T-helper 2 cell treated with Interferon-gamma antibody and Interleukin-4, amounts not matched to agents 100 ng/mL and 5 ng/mL, for 36 hours (primary cell): ENCODE measurements at regions not wholly inside any gene's neighbourhood (a gene's known extent, or its start where the extent isn't known, plus 50 kb on each side); places are given as distances from the start of the nearest gene placed in this dataset.

Experiments
- intact Hi-C: fragments of 100-400 bp; cut with micrococcal nuclease; formaldehyde crosslinking; loops from one replicate; pipeline ENCODE4 v1.15.1; 2023

DNA sequence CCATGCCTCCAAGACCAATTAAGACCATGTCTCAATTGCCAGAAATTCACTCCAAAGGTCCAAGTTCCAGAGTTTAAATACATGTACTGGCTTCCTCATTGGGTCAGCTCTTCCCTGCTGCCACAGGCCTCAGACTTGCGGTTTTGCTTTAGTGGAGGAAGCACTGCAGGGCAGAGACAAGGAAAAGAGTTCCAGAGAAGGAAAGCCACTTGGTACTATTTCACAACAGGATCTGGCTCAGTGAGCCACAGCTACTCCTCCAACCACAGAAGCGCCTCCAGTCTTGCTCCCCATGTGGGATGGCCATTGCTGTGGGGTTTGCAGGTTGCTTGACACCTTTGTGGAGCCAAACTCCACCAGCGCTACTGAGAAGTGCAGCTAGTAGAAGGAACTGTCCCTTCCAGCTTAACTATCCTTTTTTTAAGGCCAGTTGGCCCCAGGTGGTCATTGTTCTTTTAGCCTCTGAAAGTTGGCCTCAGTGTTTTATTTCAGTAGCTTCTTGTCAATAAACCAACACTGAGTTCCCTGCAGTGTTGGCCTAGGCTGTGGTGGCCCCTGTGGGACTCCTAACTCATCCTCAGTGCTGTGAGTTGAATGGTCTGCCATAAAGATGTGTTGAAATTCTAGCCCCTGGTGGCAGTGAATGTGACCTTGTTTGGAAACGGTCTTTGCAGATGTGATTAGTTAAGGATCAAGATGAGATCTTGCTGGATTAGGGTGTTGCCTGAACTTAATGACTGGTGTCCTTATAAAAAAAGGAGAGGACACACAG, 93.7 kb upstream of the DAP start:
- intact Hi-C loops = no loop called here

DNA sequence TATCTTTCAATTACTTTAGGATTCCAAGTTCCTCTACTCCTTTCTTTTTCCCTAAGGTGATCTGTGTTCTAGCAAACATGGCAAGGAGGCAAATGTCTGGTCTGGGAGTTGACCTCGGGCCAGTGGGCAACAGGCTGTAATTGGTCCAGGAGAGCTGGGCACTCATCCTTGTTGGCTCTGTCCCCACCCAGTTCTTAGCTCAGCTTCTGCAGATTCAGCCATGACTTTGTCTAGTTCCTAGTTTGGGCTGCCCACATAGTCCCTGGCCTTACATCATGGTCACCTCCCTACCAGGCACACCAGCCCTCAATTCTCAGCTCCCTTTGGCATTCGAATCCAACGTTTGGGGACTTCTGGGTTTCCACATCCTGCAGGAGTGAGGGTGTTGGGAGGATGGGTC, 92.1 kb upstream of the DAP start:
- intact Hi-C loops = no loop called here

- intact Hi-C loops = no loop called here
Measured at GRCh38 chr5:10849278-10849677, 88.2 kb upstream of the DAP start.

DNA sequence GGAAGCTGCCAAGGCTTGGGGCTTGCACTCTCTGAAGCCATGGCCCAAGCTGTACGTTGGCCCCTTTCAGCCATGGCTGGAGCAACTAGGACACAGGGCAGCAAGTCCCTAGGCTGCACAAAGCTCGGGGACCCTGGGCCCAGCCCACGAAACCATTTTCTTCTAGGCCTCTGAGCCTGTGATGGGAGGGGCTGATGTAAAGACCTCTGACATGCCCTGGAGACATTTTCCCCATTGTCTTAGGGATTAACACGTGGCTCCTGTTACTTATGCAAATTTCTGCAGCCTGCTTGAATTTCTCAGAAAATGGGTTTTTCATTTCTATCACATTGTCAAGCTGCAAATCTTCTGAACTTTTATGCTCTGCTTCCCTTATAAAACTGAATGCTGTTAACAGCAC, 83.0 kb upstream of the DAP start:
- intact Hi-C loops = no loop called here

GRCh38 chr5:10842823-10843222, 81.8 kb upstream of the DAP start:
- intact Hi-C loops = no loop called here

GRCh38 chr5:10839916-10840599, 79.0 kb upstream of the DAP start:
- intact Hi-C loops = no loop called here

DNA sequence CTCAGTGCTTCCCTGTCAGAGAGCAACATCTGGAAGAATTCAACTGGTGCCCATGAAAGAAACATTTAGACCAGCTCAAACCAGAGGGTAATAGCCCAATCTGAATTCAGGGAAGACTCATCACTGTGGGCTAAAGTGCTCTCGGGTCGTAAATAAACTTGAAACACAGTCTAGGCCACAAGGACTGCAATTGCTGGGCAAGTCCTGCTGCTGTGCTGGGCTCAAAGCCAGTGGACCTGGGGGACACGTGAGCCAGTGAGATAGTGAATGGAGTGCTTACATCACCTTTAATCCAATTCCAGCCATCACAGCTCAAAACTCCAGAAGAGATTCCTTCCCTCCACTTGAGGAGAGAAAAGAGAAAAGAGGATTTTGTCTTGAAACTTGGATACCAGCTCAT, 78.1 kb upstream of the DAP start:
- intact Hi-C loops = no loop called here

- intact Hi-C loops = no loop called here
Measured at GRCh38 chr5:10838038-10838437, 77.0 kb upstream of the DAP start.

DNA sequence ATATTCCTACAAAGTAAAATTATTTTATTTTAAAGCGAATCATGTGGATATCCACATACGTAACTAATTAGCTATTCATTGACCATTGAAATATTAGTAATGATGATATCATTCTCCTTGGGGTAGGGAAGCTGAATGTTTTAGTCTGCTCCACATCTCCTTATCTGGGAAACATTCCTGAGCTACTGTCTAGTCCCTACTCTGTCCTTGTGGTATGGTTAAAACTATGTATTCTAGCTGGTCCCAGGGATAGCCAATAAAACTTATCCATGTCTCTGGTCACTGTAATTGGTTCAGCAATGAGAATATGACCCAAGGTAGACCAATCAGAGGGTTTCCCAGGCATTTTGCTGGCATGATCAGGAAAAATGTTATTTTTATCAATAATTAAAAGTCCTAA, 76.0 kb upstream of the DAP start:
- intact Hi-C loops = no loop called here

- intact Hi-C loops = no loop called here
Measured at GRCh38 chr5:10834695-10835094, 73.7 kb upstream of the DAP start.

DNA sequence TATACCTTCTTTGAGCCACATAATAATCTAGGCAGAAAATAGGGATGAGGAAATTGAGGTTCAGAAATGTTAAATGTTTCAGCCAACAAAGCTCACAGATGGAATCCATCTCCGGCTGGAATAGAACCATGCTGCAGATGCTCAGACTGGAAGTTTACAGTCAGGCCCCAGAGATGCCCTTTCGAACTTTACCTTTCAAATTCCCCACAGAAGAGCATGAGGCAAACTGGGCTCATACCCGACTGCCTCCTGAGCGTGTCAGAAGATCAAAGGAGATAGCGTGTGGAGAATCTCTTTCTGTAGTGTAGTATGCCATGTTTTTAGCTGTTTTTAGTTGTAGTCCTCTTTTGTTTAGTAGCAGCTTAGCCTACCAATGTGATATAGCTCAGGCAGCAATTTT, 72.0 kb upstream of the DAP start:
- intact Hi-C loops = no loop called here

DNA sequence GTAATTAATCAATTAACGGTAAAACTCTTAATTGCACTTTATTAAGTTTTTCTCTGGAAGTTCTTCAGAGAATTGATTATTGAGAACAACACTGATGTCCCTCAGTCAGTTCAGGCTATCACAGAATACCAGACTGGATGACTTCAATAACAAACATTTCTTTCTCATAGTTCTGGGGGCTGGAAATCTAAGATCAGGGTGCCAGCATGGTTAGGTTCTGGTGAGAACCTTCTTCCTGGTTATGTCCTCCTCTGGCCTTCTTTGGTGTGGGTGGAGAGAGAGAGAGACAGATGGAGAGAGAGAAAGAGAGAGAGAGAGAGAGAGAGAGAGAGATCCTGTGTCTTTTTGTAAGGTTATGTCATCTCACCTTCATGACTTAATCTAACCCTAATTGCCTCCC, 71.4 kb upstream of the DAP start:
- intact Hi-C loops = no loop called here

GRCh38 chr5:10831419-10831818, 70.4 kb upstream of the DAP start:
- intact Hi-C loops = no loop called here

- intact Hi-C loops = no loop called here
Measured at GRCh38 chr5:10828241-10828640, 67.2 kb upstream of the DAP start.

GRCh38 chr5:10827571-10827970, 66.5 kb upstream of the DAP start:
- intact Hi-C loops = no loop called here

- intact Hi-C loops = no loop called here
Measured at GRCh38 chr5:10826971-10827370, 65.9 kb upstream of the DAP start.

DNA sequence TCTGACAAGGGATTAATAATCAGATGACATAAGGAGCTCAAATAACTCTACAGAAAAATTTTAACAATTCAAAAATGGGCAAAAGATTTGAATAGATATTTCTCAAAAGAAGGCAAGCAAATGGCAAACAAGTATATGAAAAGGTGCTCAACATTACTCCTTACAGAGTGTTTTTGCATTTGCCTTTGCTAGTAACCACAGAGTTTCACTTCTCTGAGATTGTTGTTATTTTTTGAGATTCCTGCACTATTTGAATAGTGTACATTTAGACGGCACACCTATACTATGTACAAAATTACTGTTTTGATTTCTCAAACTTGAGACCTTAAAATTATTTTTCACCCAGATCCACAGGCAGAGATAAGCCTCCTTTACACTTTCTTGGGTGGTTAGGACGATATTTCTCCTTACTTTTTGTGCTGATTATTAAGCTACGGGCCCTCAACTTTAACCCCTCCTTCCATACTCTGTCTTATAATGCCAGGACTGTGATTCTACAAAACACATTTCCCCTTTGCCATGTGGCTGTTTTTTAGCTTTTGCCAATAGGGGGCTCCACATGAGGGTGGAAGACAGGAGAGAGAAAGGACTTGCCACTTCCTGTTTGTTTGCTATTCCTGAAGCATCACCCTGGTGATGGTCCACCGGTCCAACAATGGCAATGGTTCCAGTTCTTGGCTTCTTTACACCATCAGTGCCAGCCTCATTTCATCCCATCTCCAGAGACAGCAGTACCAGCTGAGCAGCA, 65.0 kb upstream of the DAP start:
- intact Hi-C loops = no loop called here

DNA sequence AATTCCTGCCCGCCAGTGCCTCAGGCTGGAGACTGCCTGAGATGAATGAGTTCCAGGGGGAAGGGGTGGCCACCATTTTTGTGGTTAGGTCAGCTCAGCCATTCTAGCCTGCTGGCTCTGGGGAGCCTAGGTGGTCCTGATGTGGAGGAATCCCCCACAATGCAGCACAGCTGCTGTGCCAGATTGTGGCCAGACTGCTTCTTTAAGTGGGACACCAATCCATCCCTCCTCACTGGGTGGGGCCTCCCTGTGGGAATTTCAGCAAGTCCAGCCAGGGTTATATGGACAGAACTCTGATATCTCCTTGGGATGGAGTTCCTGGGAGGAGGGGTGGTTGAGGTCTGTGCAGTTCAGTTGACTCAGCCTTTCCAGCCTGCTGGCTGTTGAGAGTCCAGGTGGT, 51.2 kb upstream of the DAP start:
- intact Hi-C loops = no loop called here
